PC-9 (cell line): ENCODE measurements at regions not wholly inside any gene's neighbourhood (a gene's known extent, or its start where the extent isn't known, plus 50 kb on each side); places are given as distances from the start of the nearest gene placed in this dataset.

ENCODE experiments used
- EZH2 ChIP-seq: fragments of 200-600 bp; sonication (generic); IDR thresholded peaks from 2 replicates; pipeline ENCODE4 v1.8.0; 2017; ENCODE audit warnings: antibody characterized with exemption, low read depth
- TF ChIP-seq, protein P1 (sequence below): fragments of 200-600 bp; sonication (generic); conservative IDR thresholded peaks from 2 replicates; pipeline ENCODE4 v1.6.1; 2017; ENCODE audit warnings: mixed run types, antibody characterized with exemption, mild to moderate bottlenecking, moderate library complexity

- TF ChIP-seq, protein P1, sequence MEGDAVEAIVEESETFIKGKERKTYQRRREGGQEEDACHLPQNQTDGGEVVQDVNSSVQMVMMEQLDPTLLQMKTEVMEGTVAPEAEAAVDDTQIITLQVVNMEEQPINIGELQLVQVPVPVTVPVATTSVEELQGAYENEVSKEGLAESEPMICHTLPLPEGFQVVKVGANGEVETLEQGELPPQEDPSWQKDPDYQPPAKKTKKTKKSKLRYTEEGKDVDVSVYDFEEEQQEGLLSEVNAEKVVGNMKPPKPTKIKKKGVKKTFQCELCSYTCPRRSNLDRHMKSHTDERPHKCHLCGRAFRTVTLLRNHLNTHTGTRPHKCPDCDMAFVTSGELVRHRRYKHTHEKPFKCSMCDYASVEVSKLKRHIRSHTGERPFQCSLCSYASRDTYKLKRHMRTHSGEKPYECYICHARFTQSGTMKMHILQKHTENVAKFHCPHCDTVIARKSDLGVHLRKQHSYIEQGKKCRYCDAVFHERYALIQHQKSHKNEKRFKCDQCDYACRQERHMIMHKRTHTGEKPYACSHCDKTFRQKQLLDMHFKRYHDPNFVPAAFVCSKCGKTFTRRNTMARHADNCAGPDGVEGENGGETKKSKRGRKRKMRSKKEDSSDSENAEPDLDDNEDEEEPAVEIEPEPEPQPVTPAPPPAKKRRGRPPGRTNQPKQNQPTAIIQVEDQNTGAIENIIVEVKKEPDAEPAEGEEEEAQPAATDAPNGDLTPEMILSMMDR = no peak
- no peak for TF ChIP-seq EZH2
These were observed 440.9 kb downstream of the SOX9 start for GRCh38 chr17:72561680-72562079.
